ENCODE measurements at regions not wholly inside any gene's neighbourhood (a gene's known extent, or its start where the extent isn't known, plus 50 kb on each side); places are given as distances from the start of the nearest gene placed in this dataset.

DNA sequence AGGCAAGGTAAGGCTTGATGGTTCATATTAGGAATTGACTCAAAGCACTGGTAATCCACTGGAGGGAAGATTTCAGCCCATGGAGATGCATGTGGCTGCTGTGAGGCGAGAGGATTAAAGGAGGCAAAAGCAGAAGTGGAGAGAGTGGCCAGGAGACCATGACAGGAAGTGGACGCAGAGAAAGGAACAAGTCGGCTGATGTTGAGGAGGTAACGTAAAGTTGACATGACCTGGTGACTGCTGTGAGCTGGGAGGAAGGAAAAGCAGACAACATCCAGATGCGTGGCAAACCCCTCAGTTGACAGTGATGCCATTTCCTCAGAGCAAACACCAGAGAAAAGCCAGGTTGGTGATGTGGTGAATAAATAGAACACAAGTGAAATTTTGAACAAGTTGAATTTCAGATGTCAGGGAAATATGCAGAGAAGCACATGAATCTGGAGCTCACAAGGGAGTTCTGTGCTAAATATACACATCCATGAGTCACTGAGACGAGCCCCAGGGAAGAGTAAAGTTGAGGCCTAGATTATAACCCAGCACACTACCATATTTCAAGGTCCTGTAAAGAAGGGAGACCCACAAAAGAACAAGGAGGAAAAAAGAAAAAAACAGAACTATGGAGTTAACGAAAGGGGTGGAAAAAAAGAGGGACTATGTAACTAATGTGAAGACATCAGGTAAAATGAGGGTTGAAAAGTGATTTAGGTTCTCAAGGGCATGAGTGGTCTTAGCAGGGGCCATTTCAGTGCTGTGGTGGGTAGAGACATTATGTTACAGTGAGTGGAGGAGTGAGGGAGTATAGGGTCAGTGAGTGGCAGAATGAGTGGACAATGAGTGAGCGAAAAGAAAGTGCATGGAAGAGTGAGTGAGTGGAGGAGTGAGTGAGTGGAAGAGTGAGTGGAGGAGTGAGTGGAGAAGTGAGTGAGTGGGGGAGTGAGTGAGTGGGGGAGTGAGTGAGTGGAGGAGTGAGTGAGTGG lies 61.6 kb upstream of the GZMB start:
- DNase-seq (ENCODE audit: low spot score), result no peak
- in situ Hi-C loops (cut with HindIII; ENCODE audit: low sequenced_read_pairs), result no loop called here

DNA sequence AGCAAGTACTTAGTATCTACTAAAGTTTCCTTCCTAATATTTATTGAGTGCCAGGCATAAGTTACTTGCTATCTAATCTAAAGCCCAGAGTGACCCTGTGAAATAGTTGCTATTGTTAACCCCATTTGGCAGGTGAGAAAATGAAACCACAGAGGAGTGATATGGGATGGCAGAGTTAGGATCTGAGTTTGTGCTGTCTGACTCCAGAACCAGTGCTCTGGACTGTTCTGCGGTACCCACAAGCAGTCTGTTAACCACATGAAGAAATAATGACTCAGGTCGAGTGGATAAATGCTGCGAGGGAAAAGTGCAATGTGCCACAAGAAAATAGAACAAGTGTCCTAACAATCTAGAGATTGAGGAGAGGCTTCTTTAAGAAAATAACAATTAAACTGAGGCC lies 60.7 kb upstream of the GZMB start:
- no peak for DNase-seq (ENCODE audit: low spot score)
- in situ Hi-C loops (cut with HindIII; ENCODE audit: low sequenced_read_pairs), result no loop called here

DNA sequence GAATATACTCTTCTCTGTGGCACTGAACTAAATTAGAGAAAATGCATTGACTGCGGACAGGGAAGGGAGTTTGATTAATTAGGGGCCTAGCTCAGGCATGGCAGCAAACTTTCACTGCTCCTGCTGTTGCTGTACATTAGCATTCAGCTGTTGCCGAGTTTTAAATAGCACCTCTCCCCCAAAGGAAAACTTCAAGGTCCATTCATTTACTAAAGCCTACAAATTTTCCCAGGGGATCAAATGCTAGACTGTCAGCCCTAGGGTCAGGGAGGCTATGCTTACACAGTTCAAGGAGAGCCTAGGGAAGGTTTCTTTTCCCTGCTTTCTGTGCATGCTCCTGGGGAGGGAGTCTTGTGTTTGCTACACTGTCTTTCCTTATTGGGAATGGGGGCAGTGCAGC lies 60.0 kb upstream of the GZMB start:
- in situ Hi-C loops (cut with HindIII; ENCODE audit: low sequenced_read_pairs), result no loop called here
- DNase-seq (ENCODE audit: low spot score), result no peak

DNA sequence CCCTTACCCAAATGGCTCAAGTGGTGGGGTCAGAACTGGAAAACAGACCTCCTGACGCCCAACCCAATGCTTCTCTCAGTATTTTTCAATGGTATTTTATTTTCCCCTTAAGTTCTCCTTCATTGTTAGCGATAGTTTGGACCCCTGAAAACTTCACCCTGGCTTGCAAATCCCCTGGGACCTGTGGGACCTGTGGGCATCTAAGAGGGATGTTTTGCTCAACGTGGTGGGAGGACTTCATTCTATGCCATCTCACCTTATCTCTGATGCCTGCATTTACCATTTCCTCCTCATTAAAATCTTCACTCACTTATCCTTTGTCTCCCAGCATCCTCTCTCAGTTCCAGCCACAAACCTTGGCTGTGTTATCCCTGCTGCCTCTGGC lies 59.4 kb upstream of the GZMB start:
- no peak for DNase-seq (ENCODE audit: low spot score)

DNA sequence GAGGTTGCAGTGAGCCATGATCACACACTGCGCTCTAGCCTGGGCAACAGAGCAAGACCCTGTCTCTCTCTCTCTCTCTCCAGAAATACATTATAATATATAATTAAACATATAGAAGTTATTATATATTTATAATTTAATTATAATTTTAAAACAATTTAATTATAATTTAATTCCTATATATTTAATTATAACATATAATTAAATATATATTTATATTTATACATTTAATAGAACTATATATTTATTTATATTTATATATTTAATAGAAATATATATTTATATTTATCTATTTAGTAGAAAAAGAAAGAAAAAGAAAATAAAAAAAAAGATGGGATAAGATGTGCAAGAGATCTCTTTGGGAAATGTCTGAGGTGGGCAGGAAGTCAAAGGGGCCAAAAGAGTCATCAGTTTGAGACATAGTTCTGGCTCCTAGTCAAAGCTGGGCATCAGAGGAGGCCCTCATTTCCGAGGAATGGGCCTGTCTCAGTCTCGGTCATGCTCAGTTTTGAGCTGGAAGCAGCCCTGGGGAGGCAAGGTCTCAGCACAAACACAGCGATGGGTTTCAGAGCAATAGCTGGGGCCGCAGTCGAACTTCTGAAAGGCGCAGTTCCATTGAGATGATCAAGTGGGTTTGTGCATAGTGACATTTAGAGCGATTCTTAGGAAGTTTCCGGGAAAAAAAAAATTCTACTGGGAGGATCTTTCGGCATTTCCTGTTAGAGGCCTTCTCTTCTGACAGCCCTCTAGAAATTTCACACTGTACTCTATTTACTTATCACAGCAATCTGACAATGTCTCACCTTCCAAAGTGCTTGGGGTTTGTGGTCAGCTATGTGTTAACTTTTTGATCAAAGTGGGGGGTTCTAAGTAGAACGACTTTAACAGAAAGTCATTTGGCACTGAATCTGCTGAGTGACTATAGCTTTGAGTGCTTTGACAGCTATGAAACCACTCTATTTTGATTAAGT lies 58.7 kb upstream of the GZMB start:
- no peak for DNase-seq (ENCODE audit: low spot score)
- in situ Hi-C loops (cut with HindIII; ENCODE audit: low sequenced_read_pairs), result no loop called here

More for the DNA sequence above, 59.4 kb upstream of the GZMB start:
- in situ Hi-C loops (cut with HindIII; ENCODE audit: low sequenced_read_pairs), result no loop called here

DNA sequence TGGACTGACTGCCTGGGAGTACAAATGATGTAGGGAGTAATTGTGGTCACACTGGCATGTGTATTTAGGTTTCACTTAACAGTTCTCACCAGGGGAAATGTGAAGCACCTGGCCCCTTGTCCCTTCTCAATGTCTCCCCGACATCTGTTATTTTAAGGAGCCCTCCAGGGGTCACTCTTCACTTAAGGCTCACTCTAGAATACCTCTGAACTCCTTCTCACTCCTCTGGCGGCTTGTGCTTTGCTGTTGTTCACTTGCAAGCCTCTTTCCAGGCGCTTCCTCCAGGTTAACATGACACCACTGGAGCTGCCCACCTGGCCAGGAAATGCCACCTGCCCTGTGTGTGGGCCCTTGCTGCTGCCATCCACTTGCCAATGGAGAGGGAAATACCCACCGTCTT lies 56.5 kb upstream of the GZMB start:
- in situ Hi-C loops (cut with HindIII; ENCODE audit: low sequenced_read_pairs), result no loop called here
- no peak for DNase-seq (ENCODE audit: low spot score)

DNA sequence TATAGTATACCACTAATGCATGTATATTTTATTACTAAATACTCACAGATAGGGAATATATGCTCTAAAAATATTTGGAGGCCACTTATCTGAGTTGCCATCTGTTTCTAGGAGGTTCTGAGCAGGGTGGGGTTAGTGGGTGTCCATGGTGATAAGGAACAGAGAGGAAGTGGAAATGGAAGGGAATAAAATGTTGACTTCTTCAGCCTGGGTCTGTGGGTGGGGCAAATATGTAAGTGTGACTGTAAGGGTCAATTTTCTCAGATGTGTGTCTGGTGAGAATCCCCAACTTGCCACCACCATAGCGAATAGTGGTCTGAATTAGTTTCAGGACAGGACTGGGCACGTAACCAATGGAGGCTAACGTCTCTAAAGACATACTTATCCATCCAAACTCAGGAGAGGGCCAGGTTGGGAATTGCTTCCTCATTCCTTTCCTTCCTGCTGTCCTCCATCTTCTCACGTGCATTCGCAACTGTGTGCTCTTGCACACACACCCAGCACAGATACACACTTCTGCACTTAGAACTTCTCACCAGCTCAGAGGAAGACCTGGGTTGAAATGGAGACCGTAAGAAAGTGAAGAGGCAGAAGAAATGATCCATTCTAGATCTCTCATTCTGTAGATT lies 54.2 kb upstream of the GZMB start:
- no peak for DNase-seq (ENCODE audit: low spot score)
- in situ Hi-C loops (cut with HindIII; ENCODE audit: low sequenced_read_pairs), result no loop called here

Measured in G401 (cell line).